Panc1 (cell line): ENCODE measurements at regions not wholly inside any gene's neighbourhood (a gene's known extent, or its start where the extent isn't known, plus 50 kb on each side); places are given as distances from the start of the nearest gene placed in this dataset.

Experiments used
- ATAC-seq: fragments of 200-7000 bp; cut with Tn5 transposase; 2 replicates; pipeline ENCODE4 v1.9.1; 2020; ENCODE audit warnings: mild to moderate bottlenecking, moderate library complexity
- BruUV-seq: library from RNA; stranded (reverse); fragments of 400-500 nt; replicated peaks from 2 replicates; lab custom pipeline; 2021; lab: Mats Ljungman, UMichigan
- CTCF ChIA-PET: fragments of 300-600 bp; sonication (Branson Sonifier 250); formaldehyde crosslinking; loops from one replicate; lab custom pipeline; 2022; ENCODE audit warnings: antibody characterized with exemption; lab: Charles Lee
- POLR2A ChIA-PET: fragments of 300-600 bp; sonication (Branson Sonifier 250); formaldehyde crosslinking; loops from one replicate; lab custom pipeline; 2022; ENCODE audit warnings: antibody characterized with exemption; lab: Charles Lee
- DNase-seq: peaks from one replicate; pipeline ENCODE4 v3.0.0-alpha.2; 2010; ENCODE audit warnings: low read depth, low spot score
- H3K27ac ChIP-seq: 2 replicates; pipeline ENCODE4 v1.5.1; 2011; ENCODE audit warnings: mild to moderate bottlenecking, low read length, inconsistent platforms
- H3K27me3 ChIP-seq: fragments of 200-500 bp; sonication (Bioruptor generic); 2 replicates; pipeline ENCODE4 v1.6.0; 2014; ENCODE audit warnings: low read length, inconsistent platforms; ENCODE audit not compliant: control insufficient read depth, insufficient read depth
- H3K36me3 ChIP-seq: fragments of 200-500 bp; sonication (Bioruptor generic); 2 replicates; pipeline ENCODE4 v1.5.1; 2014; ENCODE audit warnings: inconsistent platforms, mild to moderate bottlenecking, low read length, moderate library complexity; ENCODE audit not compliant: control insufficient read depth, insufficient read depth
- H3K4me1 ChIP-seq: 2 replicates; pipeline ENCODE4 v1.5.1; 2011; ENCODE audit warnings: inconsistent platforms, mild to moderate bottlenecking, low read length, moderate library complexity; ENCODE audit not compliant: control insufficient read depth, insufficient read depth
- H3K4me3 ChIP-seq, 2 experiments: 2 replicates each; pipeline ENCODE4 v1.5.1; 2011 to 2012; ENCODE audit warnings: low read depth in 2 of 2, low read length in 2 of 2, mild to moderate bottlenecking in 2 of 2, inconsistent platforms in 1 of 2, moderate library complexity in 1 of 2
- H3K9me3 ChIP-seq: fragments of 200-500 bp; sonication (Bioruptor generic); 2 replicates; pipeline ENCODE4 v1.5.1; 2014; ENCODE audit warnings: low read depth, mild to moderate bottlenecking, inconsistent platforms, low read length, moderate library complexity; ENCODE audit not compliant: control insufficient read depth, insufficient read depth
- POLR2AphosphoS5 ChIP-seq: IDR thresholded peaks from 2 replicates; pipeline ENCODE4 v1.6.1; 2012; ENCODE audit warnings: mild to moderate bottlenecking, low read depth, low read length, moderate library complexity
- SIN3A ChIP-seq: IDR thresholded peaks from 2 replicates; pipeline ENCODE4 v1.6.1; 2012; ENCODE audit warnings: low read depth, mild to moderate bottlenecking, low read length, moderate library complexity, borderline replicate concordance; ENCODE audit not compliant: insufficient read depth
- TCF7L2 ChIP-seq: IDR thresholded peaks from 2 replicates; pipeline ENCODE4 v1.6.1; 2011; ENCODE audit warnings: mild to moderate bottlenecking, low read depth, low read length, inconsistent platforms
- in situ Hi-C: cut with HindIII; loops from 2 replicates; pipeline ENCODE4 v1.10.0; 2016; ENCODE audit warnings: low sequenced_read_pairs, low pct_unique_long_range_greater_than_20kb
- intact Hi-C: fragments of 100-400 bp; cut with micrococcal nuclease; formaldehyde crosslinking; loops from one replicate; pipeline ENCODE4 v1.10.0; 2022; ENCODE audit not compliant: unreplicated experiment
- TF ChIP-seq, protein P1 (sequence below), 2 experiments: IDR thresholded peaks; 2 replicates each; pipeline ENCODE4 v1.6.1; 2011 to 2012; ENCODE audit warnings: low read depth in 2 of 2, control low read depth in 1 of 2, low read length in 1 of 2, mild to moderate bottlenecking in 1 of 2, moderate library complexity in 1 of 2; ENCODE audit not compliant: insufficient read depth in 1 of 2
- TF ChIP-seq, protein P2 (sequence below): fragments of 450-650 bp; IDR thresholded peaks from 2 replicates; pipeline ENCODE4 v1.5.1; 2017; ENCODE audit warnings: mild to moderate bottlenecking

DNA sequence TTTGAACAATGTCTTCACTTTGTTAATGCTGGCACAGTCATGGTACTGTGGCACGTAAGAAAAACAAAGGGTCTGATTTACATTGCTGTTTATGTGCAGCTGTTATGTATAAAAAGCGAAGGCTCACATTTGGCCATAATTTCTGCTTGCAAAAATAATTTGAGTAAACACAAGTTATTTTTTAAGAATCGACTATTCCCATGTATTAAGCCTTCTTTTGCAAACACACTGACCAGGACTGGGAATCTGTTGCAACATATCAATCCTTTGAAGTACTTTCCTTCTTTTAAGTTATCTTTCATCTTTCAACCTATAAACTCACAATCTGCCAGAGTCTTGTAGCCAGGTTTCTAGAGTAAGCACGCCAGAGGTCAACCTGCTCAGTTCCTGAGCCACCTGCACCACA lies 145.4 kb upstream of the BMP4 start:
- ChIA-PET CTCF (no interaction called here), POLR2A (no interaction called here)
- no peaks in the 10 kb centered on the region for H3K9me3 ChIP-seq
- DNase-seq (no peak), ATAC-seq (no peak)
- H3K4me1 ChIP-seq = no peaks in the 10 kb centered on the region
- in situ Hi-C loops (no loop called here), intact Hi-C loops (no loop called here)
- TF ChIP-seq, protein P1, sequence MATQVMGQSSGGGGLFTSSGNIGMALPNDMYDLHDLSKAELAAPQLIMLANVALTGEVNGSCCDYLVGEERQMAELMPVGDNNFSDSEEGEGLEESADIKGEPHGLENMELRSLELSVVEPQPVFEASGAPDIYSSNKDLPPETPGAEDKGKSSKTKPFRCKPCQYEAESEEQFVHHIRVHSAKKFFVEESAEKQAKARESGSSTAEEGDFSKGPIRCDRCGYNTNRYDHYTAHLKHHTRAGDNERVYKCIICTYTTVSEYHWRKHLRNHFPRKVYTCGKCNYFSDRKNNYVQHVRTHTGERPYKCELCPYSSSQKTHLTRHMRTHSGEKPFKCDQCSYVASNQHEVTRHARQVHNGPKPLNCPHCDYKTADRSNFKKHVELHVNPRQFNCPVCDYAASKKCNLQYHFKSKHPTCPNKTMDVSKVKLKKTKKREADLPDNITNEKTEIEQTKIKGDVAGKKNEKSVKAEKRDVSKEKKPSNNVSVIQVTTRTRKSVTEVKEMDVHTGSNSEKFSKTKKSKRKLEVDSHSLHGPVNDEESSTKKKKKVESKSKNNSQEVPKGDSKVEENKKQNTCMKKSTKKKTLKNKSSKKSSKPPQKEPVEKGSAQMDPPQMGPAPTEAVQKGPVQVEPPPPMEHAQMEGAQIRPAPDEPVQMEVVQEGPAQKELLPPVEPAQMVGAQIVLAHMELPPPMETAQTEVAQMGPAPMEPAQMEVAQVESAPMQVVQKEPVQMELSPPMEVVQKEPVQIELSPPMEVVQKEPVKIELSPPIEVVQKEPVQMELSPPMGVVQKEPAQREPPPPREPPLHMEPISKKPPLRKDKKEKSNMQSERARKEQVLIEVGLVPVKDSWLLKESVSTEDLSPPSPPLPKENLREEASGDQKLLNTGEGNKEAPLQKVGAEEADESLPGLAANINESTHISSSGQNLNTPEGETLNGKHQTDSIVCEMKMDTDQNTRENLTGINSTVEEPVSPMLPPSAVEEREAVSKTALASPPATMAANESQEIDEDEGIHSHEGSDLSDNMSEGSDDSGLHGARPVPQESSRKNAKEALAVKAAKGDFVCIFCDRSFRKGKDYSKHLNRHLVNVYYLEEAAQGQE (IDR thresholded peaks at IDR 0.05; ENCODE audit: insufficient read depth in 1 of 2, low read depth in 2 of 2, low read length in 1 of 2) = no peak
- TF ChIP-seq TCF7L2 (no peak), POLR2AphosphoS5 (no peak), SIN3A (no peak)
- TF ChIP-seq, protein P2, sequence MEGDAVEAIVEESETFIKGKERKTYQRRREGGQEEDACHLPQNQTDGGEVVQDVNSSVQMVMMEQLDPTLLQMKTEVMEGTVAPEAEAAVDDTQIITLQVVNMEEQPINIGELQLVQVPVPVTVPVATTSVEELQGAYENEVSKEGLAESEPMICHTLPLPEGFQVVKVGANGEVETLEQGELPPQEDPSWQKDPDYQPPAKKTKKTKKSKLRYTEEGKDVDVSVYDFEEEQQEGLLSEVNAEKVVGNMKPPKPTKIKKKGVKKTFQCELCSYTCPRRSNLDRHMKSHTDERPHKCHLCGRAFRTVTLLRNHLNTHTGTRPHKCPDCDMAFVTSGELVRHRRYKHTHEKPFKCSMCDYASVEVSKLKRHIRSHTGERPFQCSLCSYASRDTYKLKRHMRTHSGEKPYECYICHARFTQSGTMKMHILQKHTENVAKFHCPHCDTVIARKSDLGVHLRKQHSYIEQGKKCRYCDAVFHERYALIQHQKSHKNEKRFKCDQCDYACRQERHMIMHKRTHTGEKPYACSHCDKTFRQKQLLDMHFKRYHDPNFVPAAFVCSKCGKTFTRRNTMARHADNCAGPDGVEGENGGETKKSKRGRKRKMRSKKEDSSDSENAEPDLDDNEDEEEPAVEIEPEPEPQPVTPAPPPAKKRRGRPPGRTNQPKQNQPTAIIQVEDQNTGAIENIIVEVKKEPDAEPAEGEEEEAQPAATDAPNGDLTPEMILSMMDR = no peak
- no peaks in the 10 kb centered on the region for H3K27me3 ChIP-seq
- no peaks in the 10 kb centered on the region for H3K36me3 ChIP-seq
- no TSS peak for BruUV-seq
- H3K4me3 ChIP-seq = no peak overlapping the region
- H3K27ac ChIP-seq = no peak overlapping the region

DNA sequence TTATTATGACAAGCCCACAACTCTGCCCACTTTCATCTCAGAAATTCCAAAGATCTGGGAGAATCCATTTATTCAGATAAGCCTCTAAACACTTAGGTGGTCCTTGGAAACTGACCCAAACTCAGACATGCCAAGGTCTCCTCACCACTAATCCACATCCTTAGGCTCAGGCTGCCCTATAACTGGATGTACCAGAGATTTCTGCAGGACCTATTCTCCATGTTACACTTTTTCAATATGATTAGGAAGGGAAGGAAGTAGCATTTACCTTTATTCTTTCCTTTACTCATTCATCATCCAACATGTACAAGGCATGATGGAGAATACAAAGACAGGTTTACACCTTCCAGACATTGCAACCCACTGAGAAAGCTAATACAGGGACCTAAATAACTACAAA lies 145.9 kb upstream of the BMP4 start:
- no peaks in the 10 kb centered on the region for H3K36me3 ChIP-seq
- no peaks in the 10 kb centered on the region for H3K9me3 ChIP-seq
- DNase-seq = no peak
- BruUV-seq = no TSS peak
- H3K27ac ChIP-seq = no peak overlapping the region
- CTCF ChIA-PET = no interaction called here
- no peak overlapping the region for H3K4me3 ChIP-seq
- intact Hi-C loops (no loop called here), in situ Hi-C loops (no loop called here)
- no peaks in the 10 kb centered on the region for H3K4me1 ChIP-seq
- ATAC-seq = no peak
- POLR2A ChIA-PET = no interaction called here
- no peaks in the 10 kb centered on the region for H3K27me3 ChIP-seq
- TF ChIP-seq POLR2AphosphoS5 (no peak), TCF7L2 (no peak), SIN3A (no peak)
- TF ChIP-seq, protein P2 = no peak
- TF ChIP-seq, protein P1 (IDR thresholded peaks at IDR 0.05; ENCODE audit: insufficient read depth in 1 of 2, low read depth in 2 of 2, low read length in 1 of 2) = no peak
